ENCODE measurements at regions not wholly inside any gene's neighbourhood (a gene's known extent, or its start where the extent isn't known, plus 50 kb on each side); places are given as distances from the start of the nearest gene placed in this dataset.
"Not testable (repeated sequence)": the region's sequence is repeated elsewhere in the genome, so short reads cannot be mapped to it uniquely, and the experiment has no call there.

- H3K4me3 ChIP-seq (ENCODE audit: low read length) = not testable (repeated sequence)
Observed at GRCh38 chr2:87476223-87476872, 271.5 kb upstream of the PLGLB2 start.

DNA sequence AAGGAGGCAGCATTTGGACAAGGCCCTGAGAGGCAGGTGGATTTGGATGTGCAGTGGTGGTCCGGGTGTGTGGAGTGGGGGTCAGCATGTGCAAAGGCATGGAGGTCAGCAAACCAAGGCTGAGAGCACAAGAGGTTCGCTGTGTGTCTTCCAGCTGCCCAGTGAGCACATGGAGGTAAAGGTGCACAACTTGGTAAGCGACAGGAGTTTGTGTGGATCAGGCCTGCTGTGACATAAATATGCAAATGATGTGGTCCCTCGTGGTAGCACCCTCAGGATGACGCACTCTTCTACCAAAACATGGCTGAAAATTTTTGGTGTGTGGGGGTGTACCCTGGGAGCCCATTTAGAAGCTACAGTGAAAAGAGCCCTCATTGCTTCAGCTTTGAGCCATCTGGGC lies 271.0 kb upstream of the PLGLB2 start:
- not testable (repeated sequence) for H3K4me3 ChIP-seq (ENCODE audit: low read length)

GRCh38 chr2:87477669-87478428 lies 270.0 kb upstream of the PLGLB2 start:
- not testable (repeated sequence) for H3K4me3 ChIP-seq (ENCODE audit: low read length)

DNA sequence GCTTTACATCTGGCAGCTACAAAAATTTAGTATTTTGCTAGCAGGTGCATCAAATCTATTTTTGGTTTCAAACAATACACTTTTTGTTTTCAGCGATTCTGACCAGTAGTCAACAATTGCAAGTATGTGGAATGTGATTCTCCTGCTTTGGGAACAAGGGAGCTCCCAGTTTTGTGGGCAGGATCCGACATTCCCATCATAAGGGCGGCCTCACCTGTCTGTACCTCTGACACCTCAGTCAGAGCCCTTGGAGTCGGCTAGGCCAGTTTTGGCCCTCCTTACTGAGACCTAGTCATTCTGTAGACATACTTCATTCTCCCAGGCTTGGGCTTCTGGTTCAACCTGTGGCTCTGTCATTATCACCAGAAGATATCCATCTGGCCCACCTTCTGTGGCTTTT lies 269.0 kb upstream of the PLGLB2 start:
- H3K4me3 ChIP-seq (ENCODE audit: low read length) = not testable (repeated sequence)

DNA sequence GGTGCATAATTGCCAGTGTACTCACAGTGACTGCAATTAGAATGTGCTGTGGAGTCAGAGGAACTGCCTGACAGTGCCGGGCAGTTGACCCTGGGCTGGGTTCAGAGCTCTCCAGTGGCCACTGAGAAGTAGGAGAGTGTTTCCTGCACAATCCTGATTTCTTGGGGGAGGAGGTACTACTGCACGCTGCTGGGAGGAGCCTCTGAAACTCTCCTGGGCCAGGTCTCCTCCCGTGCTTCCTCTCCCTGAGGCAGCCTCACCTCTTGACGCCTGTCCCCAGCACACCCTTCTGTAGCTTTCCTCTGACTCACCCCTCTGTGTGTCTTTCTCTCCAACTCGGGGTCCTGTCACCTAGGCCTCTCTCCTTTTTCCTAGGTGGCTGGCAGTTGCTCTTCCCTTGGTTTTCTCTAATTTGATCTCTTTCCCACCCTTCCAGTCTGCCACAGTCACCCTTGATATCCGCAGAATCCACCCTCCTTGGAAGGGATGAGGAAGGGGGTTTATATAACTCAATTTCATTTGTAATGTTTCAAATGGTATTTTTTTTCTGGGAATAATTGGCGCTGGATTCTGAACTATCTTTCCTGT lies 264.7 kb upstream of the PLGLB2 start:
- not testable (repeated sequence) for H3K4me3 ChIP-seq (ENCODE audit: low read length)

DNA sequence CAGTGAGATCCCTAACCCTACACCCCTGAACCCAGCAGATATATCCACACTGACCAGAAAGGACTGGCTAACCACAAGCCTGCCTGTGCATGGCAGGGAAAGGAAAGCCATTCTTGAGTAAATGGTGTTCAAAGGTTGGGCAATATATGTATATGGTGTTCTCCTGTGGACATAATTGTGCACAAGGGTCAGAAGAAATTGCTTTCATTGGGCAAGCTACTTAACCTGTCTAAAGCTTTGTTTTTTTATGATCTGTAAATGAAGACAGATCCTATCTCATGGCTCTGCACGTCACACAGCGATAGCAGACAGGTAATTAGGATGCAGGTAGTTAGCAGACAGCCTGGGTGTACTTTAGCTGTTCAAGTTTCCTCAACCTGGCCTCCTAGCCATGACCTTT lies 263.5 kb upstream of the PLGLB2 start:
- H3K4me3 ChIP-seq (ENCODE audit: low read length) = not testable (repeated sequence)

- H3K4me3 ChIP-seq (ENCODE audit: low read length) = not testable (repeated sequence)
Observed at GRCh38 chr2:87485455-87485854, 262.4 kb upstream of the PLGLB2 start.

DNA sequence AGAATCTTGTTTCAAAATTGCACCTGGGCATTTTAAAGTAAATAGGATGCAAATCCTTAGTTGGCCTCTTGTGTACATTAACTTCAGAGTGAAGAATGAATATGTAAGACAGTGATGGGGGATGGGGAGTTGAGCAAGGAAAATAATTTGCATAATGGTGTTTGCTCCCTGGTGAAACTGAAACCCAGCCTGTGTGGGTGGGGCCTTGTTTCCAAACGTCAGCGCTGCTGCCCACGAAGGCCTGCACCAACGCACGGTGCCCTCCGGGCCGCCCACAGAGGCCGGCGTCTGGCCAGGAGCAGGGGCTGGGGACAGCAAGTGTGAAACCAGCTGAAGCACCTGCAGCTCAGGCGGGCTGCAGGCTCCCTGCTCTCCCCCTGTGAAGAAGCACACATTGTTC lies 262.0 kb upstream of the PLGLB2 start:
- H3K4me3 ChIP-seq (ENCODE audit: low read length) = not testable (repeated sequence)

GRCh38 chr2:87486413-87486812 lies 261.5 kb upstream of the PLGLB2 start:
- H3K4me3 ChIP-seq (ENCODE audit: low read length) = not testable (repeated sequence)

DNA sequence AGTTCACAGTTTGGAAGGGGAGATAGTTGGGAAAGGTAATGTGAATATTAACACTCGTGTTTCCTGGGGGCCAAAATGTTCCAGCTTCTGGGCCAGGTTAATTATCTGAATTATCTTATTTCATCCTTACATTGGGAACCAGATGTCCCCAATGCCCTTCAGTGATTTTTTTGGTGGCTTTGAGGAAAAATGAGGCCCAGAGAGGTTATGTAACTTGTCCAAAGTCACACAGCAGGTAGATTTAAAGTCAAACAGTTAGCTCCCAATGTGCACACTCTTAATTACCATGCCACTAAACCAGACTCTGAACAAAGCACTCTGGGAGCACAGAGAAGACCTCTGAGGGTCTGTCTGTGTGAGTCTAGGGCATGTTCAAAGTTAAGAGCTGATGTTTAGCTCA lies 259.9 kb upstream of the PLGLB2 start:
- H3K4me3 ChIP-seq (ENCODE audit: low read length) = not testable (repeated sequence)

GRCh38 chr2:87488991-87489390 lies 258.9 kb upstream of the PLGLB2 start:
- H3K4me3 ChIP-seq (ENCODE audit: low read length) = not testable (repeated sequence)

DNA sequence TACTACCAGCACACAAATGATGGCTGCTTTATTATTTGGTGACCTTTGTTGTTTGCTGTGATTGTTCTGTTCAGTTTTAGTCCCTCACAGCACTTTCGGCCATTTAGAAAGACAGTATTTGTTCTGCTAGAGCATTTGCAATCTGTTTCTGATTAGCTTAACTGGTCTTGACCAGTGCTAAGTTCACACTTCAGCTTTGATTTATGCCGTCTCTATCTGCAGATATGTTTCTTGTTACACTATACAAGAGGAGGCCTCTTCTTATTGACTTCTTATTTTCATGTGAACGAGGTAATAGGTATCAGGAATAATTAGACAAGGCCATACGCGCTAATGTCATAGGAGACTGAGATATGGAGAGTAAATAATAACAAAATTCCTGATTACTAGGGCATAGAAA lies 253.0 kb upstream of the PLGLB2 start:
- not testable (repeated sequence) for H3K4me3 ChIP-seq (ENCODE audit: low read length)

GRCh38 chr2:87495455-87495854 lies 252.4 kb upstream of the PLGLB2 start:
- H3K4me3 ChIP-seq (ENCODE audit: low read length) = not testable (repeated sequence)

- H3K4me3 ChIP-seq (ENCODE audit: low read length) = not testable (repeated sequence)
Observed at GRCh38 chr2:87496036-87497006, 251.6 kb upstream of the PLGLB2 start.

- H3K4me3 ChIP-seq (ENCODE audit: low read length) = not testable (repeated sequence)
Observed at GRCh38 chr2:87497135-87497534, 250.8 kb upstream of the PLGLB2 start.

DNA sequence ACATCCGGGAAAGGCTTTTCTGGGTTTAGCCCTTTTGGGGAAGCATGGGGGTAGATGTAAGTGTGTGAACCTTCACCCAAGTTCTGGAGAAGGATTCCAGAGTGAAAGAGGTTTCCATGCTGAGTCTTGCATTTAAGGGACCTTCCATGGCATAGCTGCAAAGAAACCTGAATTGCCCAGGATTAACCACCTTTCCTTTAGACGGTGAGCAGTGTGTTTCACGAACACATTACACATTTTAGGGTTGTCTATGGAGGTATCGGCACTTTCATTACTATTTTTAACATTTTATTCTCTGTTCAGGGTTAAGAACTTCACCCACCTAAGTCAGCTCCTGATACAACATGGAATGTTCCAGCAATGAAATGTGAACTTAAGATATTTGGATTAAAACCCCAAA lies 250.2 kb upstream of the PLGLB2 start:
- not testable (repeated sequence) for H3K4me3 ChIP-seq (ENCODE audit: low read length)

DNA sequence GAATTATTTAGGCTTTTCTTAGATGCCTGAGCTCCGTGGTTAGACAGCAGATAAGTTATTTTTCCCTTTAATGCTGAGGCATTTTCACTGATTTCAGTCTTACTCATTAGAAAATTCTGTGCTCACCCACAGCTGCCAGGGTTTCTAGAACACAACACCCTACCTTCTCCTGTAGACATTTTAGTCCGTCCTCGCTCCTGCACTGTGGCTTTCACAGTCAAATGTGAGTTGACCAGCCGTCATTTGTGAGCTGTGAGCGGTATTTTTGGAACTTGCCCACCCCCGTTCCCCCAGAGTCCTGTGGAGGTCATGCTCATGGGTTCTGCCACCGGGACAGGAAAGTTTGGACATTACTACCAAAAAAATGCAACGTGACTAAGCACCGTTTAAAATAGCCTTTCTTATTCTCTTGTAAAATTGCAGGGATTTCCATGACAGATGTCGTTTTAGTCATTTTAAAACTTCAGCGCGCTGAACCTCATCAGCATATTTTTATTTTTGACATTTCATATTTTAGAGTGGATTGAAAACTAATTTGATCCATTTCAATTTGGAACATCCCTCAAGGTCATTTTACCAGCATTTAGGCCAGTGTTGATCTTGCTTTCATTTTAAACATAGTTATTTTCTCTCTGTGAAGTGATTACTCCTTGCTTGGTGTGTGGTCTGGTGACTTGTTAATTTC lies 249.6 kb upstream of the PLGLB2 start:
- not testable (repeated sequence) for H3K4me3 ChIP-seq (ENCODE audit: low read length)

GRCh38 chr2:87498854-87499238 lies 249.0 kb upstream of the PLGLB2 start:
- not testable (repeated sequence) for H3K4me3 ChIP-seq (ENCODE audit: low read length)

DNA sequence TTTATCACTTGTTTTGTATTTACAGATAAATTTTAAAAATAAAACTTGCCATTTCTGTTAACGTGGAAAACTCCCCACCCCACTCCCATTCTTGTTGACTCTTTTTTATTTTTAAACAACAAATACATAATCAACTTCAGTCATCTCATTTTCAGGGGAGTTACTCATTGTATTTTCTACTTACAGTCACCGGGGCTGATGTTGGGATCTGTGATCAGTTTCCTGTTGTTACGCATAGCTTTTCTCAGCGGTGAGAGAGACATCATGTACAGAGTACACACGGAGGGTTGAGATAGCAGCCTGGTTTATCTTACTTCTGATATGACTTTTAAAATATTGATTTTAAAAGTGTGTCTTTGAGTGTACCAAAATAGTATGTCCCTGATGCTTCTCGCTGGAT lies 248.0 kb upstream of the PLGLB2 start:
- H3K4me3 ChIP-seq (ENCODE audit: low read length) = not testable (repeated sequence)

DNA sequence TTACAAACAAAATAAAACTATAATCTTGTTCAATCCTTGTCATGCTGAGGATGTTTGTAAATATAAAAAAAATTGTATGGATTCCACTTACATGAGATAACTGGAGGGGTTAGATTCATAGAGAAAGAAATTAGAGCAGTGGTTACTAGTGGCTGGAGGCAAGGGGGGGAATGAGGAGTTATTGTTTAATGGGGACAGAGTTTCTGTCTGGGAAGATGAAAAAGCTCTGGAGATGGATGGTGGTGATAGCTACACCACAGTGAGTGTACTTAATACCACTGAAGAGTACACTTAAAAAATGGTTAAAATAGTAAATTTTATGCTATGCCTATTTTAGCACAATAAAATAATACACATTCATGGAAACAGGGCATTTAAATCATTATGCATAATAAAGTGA lies 247.5 kb upstream of the PLGLB2 start:
- H3K4me3 ChIP-seq (ENCODE audit: low read length) = not testable (repeated sequence)

DNA sequence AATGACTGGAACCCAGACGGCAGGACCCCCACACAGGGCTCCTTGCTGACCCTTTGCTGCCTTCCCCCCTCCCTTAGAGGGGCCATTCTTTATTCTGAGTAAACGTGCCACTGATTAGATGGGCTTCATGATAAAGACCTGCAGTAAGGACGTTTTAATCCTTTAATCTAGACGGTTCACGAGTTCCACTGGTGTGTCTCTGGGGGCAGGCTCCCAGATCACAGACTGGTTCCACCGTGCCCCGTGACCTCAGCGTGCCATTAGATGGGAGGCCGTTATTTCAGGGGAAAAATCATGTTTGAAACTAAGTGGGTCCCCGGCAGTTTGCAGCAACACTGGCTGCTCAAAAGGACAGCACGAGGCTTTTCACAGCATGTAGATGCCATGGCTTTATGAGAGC lies 246.9 kb upstream of the PLGLB2 start:
- not testable (repeated sequence) for H3K4me3 ChIP-seq (ENCODE audit: low read length)

Data from GM08714 (cell line).